Progenitor cell of endocrine pancreas (in vitro differentiated cells): ENCODE measurements at regions not wholly inside any gene's neighbourhood (a gene's known extent, or its start where the extent isn't known, plus 50 kb on each side); places are given as distances from the start of the nearest gene placed in this dataset.

ENCODE experiments used
- DNase-seq: peaks from one replicate; pipeline ENCODE4 v3.0.0; 2021; ENCODE audit warnings: low spot score; ENCODE audit not compliant: unreplicated experiment
- H3K27ac Mint-ChIP-seq: 2 replicates; pipeline ENCODE4 v1.8.0; 2021; ENCODE audit warnings: mild to moderate bottlenecking, moderate library complexity, mixed read lengths
- H3K27me3 Mint-ChIP-seq: 2 replicates; pipeline ENCODE4 v1.8.0; 2021; ENCODE audit warnings: mixed read lengths
- H3K36me3 Mint-ChIP-seq: 2 replicates; pipeline ENCODE4 v1.8.0; 2022; ENCODE audit warnings: mixed read lengths; ENCODE audit not compliant: insufficient read depth
- H3K4me1 Mint-ChIP-seq: 2 replicates; pipeline ENCODE4 v1.8.0; 2021; ENCODE audit warnings: low read depth, mixed read lengths
- H3K4me3 Mint-ChIP-seq: 2 replicates; pipeline ENCODE4 v1.8.0; 2021; ENCODE audit warnings: low read depth, mild to moderate bottlenecking, moderate library complexity, mixed read lengths
- H3K9me3 Mint-ChIP-seq: 2 replicates; pipeline ENCODE4 v1.8.0; 2021; ENCODE audit warnings: low read depth, mixed read lengths
- TF ChIP-seq, protein P1 (sequence below): fragments of 200-600 bp; sonication (generic); IDR thresholded peaks from one replicate; pipeline ENCODE4 v1.5.0; 2021; ENCODE audit warnings: antibody characterized with exemption, mild to moderate bottlenecking; ENCODE audit not compliant: unreplicated experiment

DNA sequence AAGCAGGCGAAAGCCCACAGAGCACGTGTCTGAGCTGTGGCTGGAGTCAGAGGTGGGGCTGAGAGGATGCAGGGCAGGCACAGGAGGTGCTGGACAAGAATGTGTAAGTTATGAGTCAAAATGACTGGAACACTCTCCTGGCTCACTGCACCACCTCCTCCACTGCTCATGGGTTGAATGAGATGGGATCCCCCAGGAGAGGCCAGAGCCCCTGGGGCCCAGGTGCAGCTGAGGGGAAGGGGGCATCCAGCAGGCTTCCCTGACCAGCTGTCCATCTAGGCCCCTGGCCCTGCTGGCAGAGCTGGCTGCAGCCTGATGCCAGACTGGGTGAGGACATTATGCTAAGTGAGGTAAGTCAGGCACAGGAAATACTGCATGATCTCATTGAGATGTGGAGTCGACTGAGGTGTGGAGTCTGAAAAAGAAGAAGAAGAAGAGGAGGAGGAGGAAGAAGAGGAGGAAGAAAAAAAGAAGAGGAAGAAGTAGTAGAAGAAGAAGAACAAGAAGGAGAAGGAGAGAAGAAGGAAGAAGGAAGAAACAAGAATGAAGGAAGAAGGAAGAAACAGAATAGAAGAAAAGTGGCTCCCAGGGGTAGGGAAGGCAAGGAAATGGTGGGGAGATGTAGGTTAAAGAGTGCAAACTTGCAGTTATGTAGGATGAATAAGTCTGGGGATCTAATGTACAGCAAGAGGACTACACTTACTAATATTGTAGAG, 747.4 kb downstream of the UQCRFS1 start:
- TF ChIP-seq, protein P1, sequence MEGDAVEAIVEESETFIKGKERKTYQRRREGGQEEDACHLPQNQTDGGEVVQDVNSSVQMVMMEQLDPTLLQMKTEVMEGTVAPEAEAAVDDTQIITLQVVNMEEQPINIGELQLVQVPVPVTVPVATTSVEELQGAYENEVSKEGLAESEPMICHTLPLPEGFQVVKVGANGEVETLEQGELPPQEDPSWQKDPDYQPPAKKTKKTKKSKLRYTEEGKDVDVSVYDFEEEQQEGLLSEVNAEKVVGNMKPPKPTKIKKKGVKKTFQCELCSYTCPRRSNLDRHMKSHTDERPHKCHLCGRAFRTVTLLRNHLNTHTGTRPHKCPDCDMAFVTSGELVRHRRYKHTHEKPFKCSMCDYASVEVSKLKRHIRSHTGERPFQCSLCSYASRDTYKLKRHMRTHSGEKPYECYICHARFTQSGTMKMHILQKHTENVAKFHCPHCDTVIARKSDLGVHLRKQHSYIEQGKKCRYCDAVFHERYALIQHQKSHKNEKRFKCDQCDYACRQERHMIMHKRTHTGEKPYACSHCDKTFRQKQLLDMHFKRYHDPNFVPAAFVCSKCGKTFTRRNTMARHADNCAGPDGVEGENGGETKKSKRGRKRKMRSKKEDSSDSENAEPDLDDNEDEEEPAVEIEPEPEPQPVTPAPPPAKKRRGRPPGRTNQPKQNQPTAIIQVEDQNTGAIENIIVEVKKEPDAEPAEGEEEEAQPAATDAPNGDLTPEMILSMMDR: no peak
- no peak overlapping the region for H3K4me3 Mint-ChIP-seq
- H3K27me3 Mint-ChIP-seq: peaks cover 9% of the 10 kb centered on the region
- no peak for DNase-seq
- no peak overlapping the region for H3K27ac Mint-ChIP-seq
- H3K4me1 Mint-ChIP-seq: peaks cover 1% of the 10 kb centered on the region
- no peaks in the 10 kb centered on the region for H3K9me3 Mint-ChIP-seq
- no peaks in the 10 kb centered on the region for H3K36me3 Mint-ChIP-seq

DNA sequence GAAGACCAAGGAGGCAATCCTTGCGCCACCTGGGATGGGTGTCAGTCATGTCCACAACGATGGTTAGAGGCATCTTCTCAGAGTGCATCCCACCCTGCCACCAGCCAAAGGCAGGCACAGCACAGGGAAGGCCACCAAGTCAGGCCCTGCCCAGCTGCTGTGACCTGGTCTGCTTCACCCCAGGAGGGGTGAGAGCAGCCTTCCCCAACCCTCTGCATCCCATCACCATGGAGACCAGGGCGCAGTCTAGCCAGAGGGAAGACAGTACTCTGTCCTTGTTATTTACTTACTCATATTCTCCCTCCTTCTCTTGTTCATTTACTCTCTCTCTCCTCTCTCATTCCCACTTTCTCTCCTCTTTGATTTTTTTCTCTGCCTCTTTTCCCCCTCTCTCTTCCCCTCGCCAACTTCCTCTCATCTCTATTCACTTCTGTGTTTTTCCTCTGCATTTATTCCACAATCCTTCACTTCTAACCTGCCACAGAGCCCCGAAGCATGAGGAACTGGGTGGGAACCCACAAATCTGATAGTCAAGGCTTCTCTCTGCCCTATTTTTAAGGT, 749.4 kb downstream of the UQCRFS1 start:
- TF ChIP-seq, protein P1: no peak
- no peaks in the 10 kb centered on the region for H3K36me3 Mint-ChIP-seq
- peaks cover 23% of the 10 kb centered on the region for H3K27me3 Mint-ChIP-seq
- no peaks in the 10 kb centered on the region for H3K9me3 Mint-ChIP-seq
- H3K4me1 Mint-ChIP-seq: peaks cover 1% of the 10 kb centered on the region
- no peak overlapping the region for H3K4me3 Mint-ChIP-seq
- H3K27ac Mint-ChIP-seq: no peak overlapping the region
- DNase-seq: no peak

DNA sequence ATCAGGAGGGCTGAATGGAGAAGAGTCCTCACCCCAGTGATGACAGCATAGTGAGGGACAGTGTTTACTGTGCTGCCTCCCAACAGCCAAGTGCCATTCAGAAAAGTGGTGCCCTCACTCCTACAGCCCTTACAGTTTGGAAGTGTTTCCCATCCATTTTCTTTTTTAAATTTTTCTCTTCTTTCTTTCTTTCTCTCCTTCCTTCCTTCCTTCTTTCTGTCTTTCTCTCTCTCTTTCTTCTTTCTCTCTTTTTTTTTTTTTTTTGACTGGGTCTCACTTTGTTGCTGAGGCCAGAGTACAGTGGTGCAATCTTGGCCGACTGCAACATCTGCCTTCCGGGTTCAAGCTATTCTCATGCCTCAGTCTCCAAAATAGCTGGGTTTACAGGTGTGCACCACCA, 755.3 kb downstream of the UQCRFS1 start:
- TF ChIP-seq, protein P1: no peak

DNA sequence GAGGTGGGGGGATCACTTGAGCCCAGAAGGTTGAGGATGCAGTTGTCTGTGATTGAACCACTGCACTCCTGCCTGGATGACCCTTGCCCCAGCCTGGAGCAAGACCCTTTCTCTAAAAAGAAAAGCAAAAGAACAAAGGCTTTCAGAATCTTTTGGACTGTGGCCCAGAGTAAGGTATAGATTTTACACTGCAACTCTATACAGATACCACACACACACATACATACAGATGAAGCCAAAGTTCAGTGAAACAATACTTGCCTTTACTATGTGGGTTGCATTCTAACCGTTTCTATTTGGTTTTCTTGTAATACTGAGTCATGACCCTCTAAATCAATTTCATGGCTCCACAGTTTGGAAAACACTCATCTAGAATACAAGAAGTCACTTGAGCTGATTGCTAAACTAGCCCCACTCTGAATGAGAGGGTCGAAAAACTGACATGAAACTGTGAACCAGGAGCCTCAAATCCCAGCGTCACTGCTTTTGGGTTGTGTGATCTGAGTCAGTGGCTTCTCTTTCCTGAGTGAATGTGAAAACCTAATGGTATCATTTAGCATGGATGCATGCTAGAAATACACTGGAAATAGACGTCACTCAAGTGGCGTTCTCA, 756.1 kb downstream of the UQCRFS1 start:
- no peaks in the 10 kb centered on the region for H3K9me3 Mint-ChIP-seq
- no peaks in the 10 kb centered on the region for H3K36me3 Mint-ChIP-seq
- H3K27me3 Mint-ChIP-seq: peaks cover 19% of the 10 kb centered on the region
- TF ChIP-seq, protein P1: no peak
- peaks cover 34% of the 10 kb centered on the region for H3K4me1 Mint-ChIP-seq
- no peak overlapping the region for H3K4me3 Mint-ChIP-seq
- H3K27ac Mint-ChIP-seq: peak overlapping the region; percentile 75
- DNase-seq: no peak

More for the DNA sequence above, 755.3 kb downstream of the UQCRFS1 start:
- no peak overlapping the region for H3K4me3 Mint-ChIP-seq
- no peak for DNase-seq
- H3K27me3 Mint-ChIP-seq: peaks cover 19% of the 10 kb centered on the region
- peaks cover 34% of the 10 kb centered on the region for H3K4me1 Mint-ChIP-seq
- H3K9me3 Mint-ChIP-seq: no peaks in the 10 kb centered on the region
- no peak overlapping the region for H3K27ac Mint-ChIP-seq
- no peaks in the 10 kb centered on the region for H3K36me3 Mint-ChIP-seq

DNA sequence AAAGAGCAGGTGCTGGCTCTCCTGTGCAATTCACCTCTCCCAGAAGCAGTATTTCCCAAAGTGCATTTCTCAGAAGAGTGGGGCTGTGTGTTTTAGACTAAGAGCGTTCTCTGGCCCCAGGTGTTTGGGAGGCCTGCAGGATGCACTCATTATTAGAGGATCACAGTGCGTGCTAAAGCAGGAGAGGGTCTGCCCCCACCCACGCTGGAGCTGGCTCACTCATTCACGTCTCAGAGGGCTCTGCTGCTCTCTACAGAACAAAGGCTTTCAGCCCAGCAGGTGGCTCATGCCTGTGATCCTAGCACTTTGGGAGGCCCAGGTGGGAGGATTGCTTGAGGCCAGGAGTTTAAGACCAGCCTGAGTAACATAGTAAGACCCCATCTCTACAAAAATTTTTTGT, 756.7 kb downstream of the UQCRFS1 start:
- TF ChIP-seq, protein P1: no peak
- H3K4me3 Mint-ChIP-seq: no peak overlapping the region
- H3K9me3 Mint-ChIP-seq: no peaks in the 10 kb centered on the region
- DNase-seq: no peak
- H3K4me1 Mint-ChIP-seq: peaks cover 34% of the 10 kb centered on the region
- peak overlapping the region; percentile 75 for H3K27ac Mint-ChIP-seq
- H3K36me3 Mint-ChIP-seq: no peaks in the 10 kb centered on the region
- H3K27me3 Mint-ChIP-seq: peaks cover 19% of the 10 kb centered on the region
